Fibroblast of villous mesenchyme (primary cell): ENCODE measurements at regions not wholly inside any gene's neighbourhood (a gene's known extent, or its start where the extent isn't known, plus 50 kb on each side); places are given as distances from the start of the nearest gene placed in this dataset.

Source experiments
- DNase-seq: peaks from one replicate; pipeline ENCODE4 v3.0.0-alpha.2; 2010; ENCODE audit warnings: low read depth
- H3K4me3 ChIP-seq: 2 replicates; pipeline ENCODE4 v1.5.1; 2011; ENCODE audit warnings: low read depth, mild to moderate bottlenecking, low read length
- CTCF ChIP-seq: IDR thresholded peaks from 2 replicates; pipeline ENCODE4 v1.5.1; 2012; ENCODE audit warnings: low read depth, mild to moderate bottlenecking, low read length; ENCODE audit not compliant: insufficient read depth

GRCh38 chr5:20536341-20536740 lies 548.3 kb upstream of the CDH18 start:
- no peak overlapping the region for H3K4me3 ChIP-seq
- DNase-seq: no peak
- no peak for TF ChIP-seq CTCF

- DNase-seq: no peak
- no peak overlapping the region for H3K4me3 ChIP-seq
- TF ChIP-seq CTCF: no peak
These were observed 540.5 kb upstream of the CDH18 start for GRCh38 chr5:20528471-20528870.

GRCh38 chr5:20524991-20525529 lies 537.1 kb upstream of the CDH18 start:
- H3K4me3 ChIP-seq: no peak overlapping the region
- no peak for TF ChIP-seq CTCF
- DNase-seq: peak; percentile 3

GRCh38 chr5:20522905-20523482 lies 535.0 kb upstream of the CDH18 start:
- no peak for TF ChIP-seq CTCF
- no peak for DNase-seq
- H3K4me3 ChIP-seq: no peak overlapping the region

GRCh38 chr5:20515606-20516005 lies 527.6 kb upstream of the CDH18 start:
- no peak for DNase-seq
- H3K4me3 ChIP-seq: no peak overlapping the region
- no peak for TF ChIP-seq CTCF

DNA sequence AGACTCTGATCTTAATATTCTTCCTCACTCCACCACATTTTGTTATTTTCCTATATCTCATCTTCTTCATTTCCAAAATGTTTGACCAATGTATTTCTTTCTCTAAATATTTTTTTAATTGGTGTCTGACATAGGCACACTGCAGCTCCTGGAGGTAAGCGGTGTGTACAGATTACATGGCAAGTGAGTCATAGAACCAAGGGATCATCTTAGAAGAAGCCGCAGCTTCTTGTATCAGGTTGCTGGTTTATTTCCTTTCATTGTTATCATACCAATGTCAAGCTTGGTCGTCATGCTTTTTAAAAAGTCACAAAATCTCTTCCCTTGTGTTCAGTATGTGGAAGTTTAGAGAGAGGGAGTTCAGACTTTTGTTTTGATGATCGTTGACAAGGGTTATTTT lies 526.1 kb upstream of the CDH18 start:
- H3K4me3 ChIP-seq: no peak overlapping the region
- DNase-seq: no peak
- no peak for TF ChIP-seq CTCF

- TF ChIP-seq CTCF: no peak
- no peak overlapping the region for H3K4me3 ChIP-seq
- DNase-seq: no peak
These were observed 512.5 kb upstream of the CDH18 start for GRCh38 chr5:20500546-20500945.
